ENCODE measurements at regions not wholly inside any gene's neighbourhood (a gene's known extent, or its start where the extent isn't known, plus 50 kb on each side); places are given as distances from the start of the nearest gene placed in this dataset.

DNA sequence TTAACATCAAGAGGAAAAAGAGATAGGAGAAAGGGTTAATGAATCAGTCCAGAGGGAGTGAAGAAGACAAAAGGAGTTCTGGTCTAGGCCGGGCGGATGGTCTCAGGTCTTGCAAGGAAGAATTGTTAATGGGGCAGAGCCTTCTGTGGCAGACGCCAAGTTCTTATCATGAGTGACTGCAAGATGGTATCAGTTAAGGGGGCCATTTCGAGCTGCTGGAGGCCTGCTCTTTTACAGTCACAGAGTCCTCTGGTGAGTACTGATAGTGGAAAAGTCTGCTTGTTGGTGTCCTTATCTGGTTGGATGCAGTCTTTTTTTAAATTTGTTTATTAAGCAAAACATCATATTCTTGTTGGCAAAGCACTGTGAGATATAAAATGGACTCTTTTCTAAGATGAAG, 590.9 kb upstream of the SGCG start (continued):
- TF ChIP-seq, protein P1, sequence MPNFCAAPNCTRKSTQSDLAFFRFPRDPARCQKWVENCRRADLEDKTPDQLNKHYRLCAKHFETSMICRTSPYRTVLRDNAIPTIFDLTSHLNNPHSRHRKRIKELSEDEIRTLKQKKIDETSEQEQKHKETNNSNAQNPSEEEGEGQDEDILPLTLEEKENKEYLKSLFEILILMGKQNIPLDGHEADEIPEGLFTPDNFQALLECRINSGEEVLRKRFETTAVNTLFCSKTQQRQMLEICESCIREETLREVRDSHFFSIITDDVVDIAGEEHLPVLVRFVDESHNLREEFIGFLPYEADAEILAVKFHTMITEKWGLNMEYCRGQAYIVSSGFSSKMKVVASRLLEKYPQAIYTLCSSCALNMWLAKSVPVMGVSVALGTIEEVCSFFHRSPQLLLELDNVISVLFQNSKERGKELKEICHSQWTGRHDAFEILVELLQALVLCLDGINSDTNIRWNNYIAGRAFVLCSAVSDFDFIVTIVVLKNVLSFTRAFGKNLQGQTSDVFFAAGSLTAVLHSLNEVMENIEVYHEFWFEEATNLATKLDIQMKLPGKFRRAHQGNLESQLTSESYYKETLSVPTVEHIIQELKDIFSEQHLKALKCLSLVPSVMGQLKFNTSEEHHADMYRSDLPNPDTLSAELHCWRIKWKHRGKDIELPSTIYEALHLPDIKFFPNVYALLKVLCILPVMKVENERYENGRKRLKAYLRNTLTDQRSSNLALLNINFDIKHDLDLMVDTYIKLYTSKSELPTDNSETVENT (CRISPR knock-in tag; IDR thresholded peaks at IDR 0.05), result no peak
- no peak for TF ChIP-seq LEF1 (IDR thresholded peaks at IDR 0.05)
- no peak for TF ChIP-seq ADNP (tag; IDR thresholded peaks at IDR 0.05)
- TF ChIP-seq, protein P2, sequence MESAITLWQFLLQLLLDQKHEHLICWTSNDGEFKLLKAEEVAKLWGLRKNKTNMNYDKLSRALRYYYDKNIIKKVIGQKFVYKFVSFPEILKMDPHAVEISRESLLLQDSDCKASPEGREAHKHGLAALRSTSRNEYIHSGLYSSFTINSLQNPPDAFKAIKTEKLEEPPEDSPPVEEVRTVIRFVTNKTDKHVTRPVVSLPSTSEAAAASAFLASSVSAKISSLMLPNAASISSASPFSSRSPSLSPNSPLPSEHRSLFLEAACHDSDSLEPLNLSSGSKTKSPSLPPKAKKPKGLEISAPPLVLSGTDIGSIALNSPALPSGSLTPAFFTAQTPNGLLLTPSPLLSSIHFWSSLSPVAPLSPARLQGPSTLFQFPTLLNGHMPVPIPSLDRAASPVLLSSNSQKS (CRISPR knock-in tag; IDR thresholded peaks at IDR 0.05), result no peak
- TF ChIP-seq XRCC3 (IDR thresholded peaks at IDR 0.05), result no peak
- no peak for TF ChIP-seq PCBP2 (IDR thresholded peaks at IDR 0.05; ENCODE audit: low read depth, low read length, poor library complexity, severe bottlenecking)
- TF ChIP-seq, protein P3, sequence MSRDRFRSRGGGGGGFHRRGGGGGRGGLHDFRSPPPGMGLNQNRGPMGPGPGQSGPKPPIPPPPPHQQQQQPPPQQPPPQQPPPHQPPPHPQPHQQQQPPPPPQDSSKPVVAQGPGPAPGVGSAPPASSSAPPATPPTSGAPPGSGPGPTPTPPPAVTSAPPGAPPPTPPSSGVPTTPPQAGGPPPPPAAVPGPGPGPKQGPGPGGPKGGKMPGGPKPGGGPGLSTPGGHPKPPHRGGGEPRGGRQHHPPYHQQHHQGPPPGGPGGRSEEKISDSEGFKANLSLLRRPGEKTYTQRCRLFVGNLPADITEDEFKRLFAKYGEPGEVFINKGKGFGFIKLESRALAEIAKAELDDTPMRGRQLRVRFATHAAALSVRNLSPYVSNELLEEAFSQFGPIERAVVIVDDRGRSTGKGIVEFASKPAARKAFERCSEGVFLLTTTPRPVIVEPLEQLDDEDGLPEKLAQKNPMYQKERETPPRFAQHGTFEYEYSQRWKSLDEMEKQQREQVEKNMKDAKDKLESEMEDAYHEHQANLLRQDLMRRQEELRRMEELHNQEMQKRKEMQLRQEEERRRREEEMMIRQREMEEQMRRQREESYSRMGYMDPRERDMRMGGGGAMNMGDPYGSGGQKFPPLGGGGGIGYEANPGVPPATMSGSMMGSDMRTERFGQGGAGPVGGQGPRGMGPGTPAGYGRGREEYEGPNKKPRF (IDR thresholded peaks at IDR 0.05; ENCODE audit: low read depth, low read length), result no peak
- no peak for TF ChIP-seq KLF13 (tag; IDR thresholded peaks at IDR 0.05; ENCODE audit: borderline replicate concordance, low read depth)
- TF ChIP-seq, protein P4, sequence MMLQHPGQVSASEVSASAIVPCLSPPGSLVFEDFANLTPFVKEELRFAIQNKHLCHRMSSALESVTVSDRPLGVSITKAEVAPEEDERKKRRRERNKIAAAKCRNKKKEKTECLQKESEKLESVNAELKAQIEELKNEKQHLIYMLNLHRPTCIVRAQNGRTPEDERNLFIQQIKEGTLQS (IDR thresholded peaks at IDR 0.05), result no peak
- TF ChIP-seq, protein P4 (CRISPR knock-in tag; conservative IDR thresholded peaks at IDR 0.05), result no peak
- TF ChIP-seq KDM4B (IDR thresholded peaks at IDR 0.05; ENCODE audit: borderline replicate concordance in 2 of 2, low read depth in 1 of 2), result no peak
